HEK293T (cell line): ENCODE measurements at regions not wholly inside any gene's neighbourhood (a gene's known extent, or its start where the extent isn't known, plus 50 kb on each side); places are given as distances from the start of the nearest gene placed in this dataset.

Source experiments
- ARNT ChIP-seq: fragments of 450-650 bp; IDR thresholded peaks from 2 replicates; pipeline ENCODE4 v1.6.1; 2017; ENCODE audit warnings: mild to moderate bottlenecking
- BHLHE40 ChIP-seq: fragments of 450-650 bp; IDR thresholded peaks from 2 replicates; pipeline ENCODE4 v1.6.1; 2016; ENCODE audit warnings: mild to moderate bottlenecking, moderate library complexity, borderline replicate concordance
- FOXK2 ChIP-seq: fragments of 450-650 bp; IDR thresholded peaks from 2 replicates; pipeline ENCODE4 v1.6.1; 2016; ENCODE audit warnings: mild to moderate bottlenecking
- LEF1 ChIP-seq: fragments of 450-650 bp; IDR thresholded peaks from 2 replicates; pipeline ENCODE4 v1.6.1; 2017; ENCODE audit warnings: mild to moderate bottlenecking, borderline replicate concordance
- PKNOX1 ChIP-seq: fragments of 450-650 bp; IDR thresholded peaks from 2 replicates; pipeline ENCODE4 v1.6.1; 2016
- SP1 ChIP-seq: fragments of 450-650 bp; IDR thresholded peaks from 2 replicates; pipeline ENCODE4 v1.6.1; 2017

- TF ChIP-seq LEF1 = no peak
- TF ChIP-seq SP1 = no peak
- TF ChIP-seq ARNT = no peak
- no peak for TF ChIP-seq FOXK2
- TF ChIP-seq BHLHE40 = no peak
- TF ChIP-seq PKNOX1 = no peak
Measured at GRCh38 chr7:134388336-134389019, 70.4 kb downstream of the AKR1B1 start.
